ENCODE measurements at regions not wholly inside any gene's neighbourhood (a gene's known extent, or its start where the extent isn't known, plus 50 kb on each side); places are given as distances from the start of the nearest gene placed in this dataset.
"Not testable (repeated sequence)": the region's sequence is repeated elsewhere in the genome, so short reads cannot be mapped to it uniquely, and the experiment has no call there.

- no peak overlapping the region for H3K27ac ChIP-seq
- TF ChIP-seq CTCF (conservative IDR thresholded peaks at IDR 0.05; ENCODE audit: low read depth) = no peak
- POLR2A ChIA-PET (ENCODE audit: low non-redundant PET) = no interaction called here
- peak; percentile 49 for DNase-seq (ENCODE audit: low spot score)
- CTCF ChIA-PET = no interaction called here
Measured at GRCh38 chr6:58198301-58198700, 880.9 kb downstream of the PRIM2 start.

DNA sequence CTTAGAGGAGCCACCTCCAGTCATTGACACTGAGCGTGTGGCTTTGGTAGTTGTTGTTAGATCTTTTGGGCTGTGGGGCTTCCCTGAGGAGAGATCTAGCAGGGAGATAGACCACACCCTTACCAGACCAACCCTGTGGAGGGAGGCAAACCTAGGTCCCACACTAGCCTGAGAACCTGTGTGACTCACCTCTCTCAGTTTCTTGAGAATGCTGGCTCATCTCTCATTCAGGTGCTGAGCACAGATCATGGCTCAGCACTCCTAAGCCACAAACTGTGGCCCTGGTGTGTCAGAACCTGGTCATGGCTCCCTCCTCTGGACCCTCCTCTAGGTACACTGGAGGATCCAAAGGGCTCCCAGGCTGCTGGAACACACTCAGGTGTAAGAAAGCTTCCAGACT, 919.7 kb downstream of the PRIM2 start:
- DNase-seq (ENCODE audit: low spot score); H3K27ac ChIP-seq; POLR2A ChIA-PET (ENCODE audit: low non-redundant PET): not testable (repeated sequence)
- CTCF ChIA-PET = interaction anchor here (0.6 kb wide), 1 partner anchor 194 kb away, joined by 4 read pairs; no protein-coding TSS in a partner anchor

GRCh38 chr6:58238421-58238820, 921.0 kb downstream of the PRIM2 start:
- DNase-seq (ENCODE audit: low spot score); H3K27ac ChIP-seq; CTCF ChIA-PET; POLR2A ChIA-PET (ENCODE audit: low non-redundant PET): not testable (repeated sequence)

GRCh38 chr6:58257625-58258024, 940.2 kb downstream of the PRIM2 start:
- CTCF ChIA-PET; POLR2A ChIA-PET (ENCODE audit: low non-redundant PET); H3K27ac ChIP-seq; DNase-seq (ENCODE audit: low spot score): not testable (repeated sequence)

- TF ChIP-seq CTCF (conservative IDR thresholded peaks at IDR 0.05; ENCODE audit: low read depth) = no peak
- no peak for DNase-seq (ENCODE audit: low spot score)
- POLR2A ChIA-PET (ENCODE audit: low non-redundant PET) = no interaction called here
- CTCF ChIA-PET = no interaction called here
- H3K27ac ChIP-seq = no peak overlapping the region
Measured at GRCh38 chr6:58290177-58290576, 972.7 kb downstream of the PRIM2 start.

GRCh38 chr6:58291319-58291718, 973.9 kb downstream of the PRIM2 start:
- DNase-seq (ENCODE audit: low spot score); CTCF ChIA-PET; H3K27ac ChIP-seq; POLR2A ChIA-PET (ENCODE audit: low non-redundant PET): not testable (repeated sequence)

GRCh38 chr6:58307901-58308300, 990.5 kb downstream of the PRIM2 start:
- CTCF ChIA-PET = interaction anchor here (0.6 kb wide), 1 partner anchor 1055 kb away, joined by 3 read pairs; no protein-coding TSS in a partner anchor
- DNase-seq (ENCODE audit: low spot score); POLR2A ChIA-PET (ENCODE audit: low non-redundant PET); H3K27ac ChIP-seq: not testable (repeated sequence)

GRCh38 chr6:58332108-58332507, 1014.7 kb downstream of the PRIM2 start:
- POLR2A ChIA-PET (ENCODE audit: low non-redundant PET); H3K27ac ChIP-seq; CTCF ChIA-PET; DNase-seq (ENCODE audit: low spot score): not testable (repeated sequence)

- POLR2A ChIA-PET (ENCODE audit: low non-redundant PET); CTCF ChIA-PET; H3K27ac ChIP-seq; DNase-seq (ENCODE audit: low spot score): not testable (repeated sequence)
Measured at GRCh38 chr6:58342287-58342686, 1024.9 kb downstream of the PRIM2 start.

GRCh38 chr6:58347534-58347933, 1030.1 kb downstream of the PRIM2 start:
- POLR2A ChIA-PET (ENCODE audit: low non-redundant PET); H3K27ac ChIP-seq; CTCF ChIA-PET; DNase-seq (ENCODE audit: low spot score): not testable (repeated sequence)

DNA sequence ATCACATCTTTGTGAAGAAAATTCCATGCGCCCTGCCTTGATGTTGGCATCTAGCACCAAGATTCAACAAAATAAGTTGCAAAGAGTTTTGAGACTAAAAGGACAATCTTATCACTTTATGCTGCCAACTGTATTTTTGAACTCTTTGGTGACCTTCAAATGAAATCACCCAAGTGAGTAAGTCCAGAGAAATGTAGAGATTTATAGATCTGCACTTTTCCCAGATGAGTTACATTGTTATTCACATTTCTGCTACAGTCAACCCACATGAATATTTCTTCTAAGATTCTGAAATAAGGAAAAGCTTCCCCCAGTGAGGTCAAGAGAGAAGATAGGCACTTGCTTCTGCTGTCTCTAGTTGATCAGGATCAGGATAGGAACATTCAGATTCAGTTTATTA, 1034.2 kb downstream of the PRIM2 start:
- H3K27ac ChIP-seq; DNase-seq (ENCODE audit: low spot score); POLR2A ChIA-PET (ENCODE audit: low non-redundant PET); CTCF ChIA-PET: not testable (repeated sequence)

GRCh38 chr6:58358452-58358851, 1041.0 kb downstream of the PRIM2 start:
- peak; percentile 1 for DNase-seq (ENCODE audit: low spot score)
- POLR2A ChIA-PET (ENCODE audit: low non-redundant PET); CTCF ChIA-PET; H3K27ac ChIP-seq: not testable (repeated sequence)

GRCh38 chr6:58365856-58366255, 1048.4 kb downstream of the PRIM2 start:
- CTCF ChIA-PET; POLR2A ChIA-PET (ENCODE audit: low non-redundant PET); DNase-seq (ENCODE audit: low spot score); H3K27ac ChIP-seq: not testable (repeated sequence)

DNA sequence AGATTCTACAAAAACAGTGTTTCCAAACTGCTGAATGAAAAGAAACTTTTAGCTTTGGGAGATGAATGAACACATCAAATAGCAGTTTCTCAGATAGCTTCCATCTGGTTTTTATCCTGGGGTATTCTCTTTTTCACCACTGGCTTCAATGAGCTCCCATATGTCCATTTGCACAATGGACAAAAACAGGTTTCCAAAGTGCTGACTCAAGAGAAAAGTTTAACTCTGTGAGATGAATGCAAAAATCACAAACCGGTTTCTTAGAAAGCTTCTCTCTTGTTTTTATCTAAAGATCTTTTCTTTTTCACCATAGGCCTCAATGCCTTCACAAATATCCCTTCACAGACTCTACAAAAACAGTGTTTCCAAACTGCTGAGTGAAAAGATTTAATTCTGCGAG, 1089.2 kb downstream of the PRIM2 start:
- POLR2A ChIA-PET (ENCODE audit: low non-redundant PET); CTCF ChIA-PET; DNase-seq (ENCODE audit: low spot score); H3K27ac ChIP-seq: not testable (repeated sequence)

Data from RWPE1 (cell line).